PC-9 (cell line): ENCODE measurements at regions not wholly inside any gene's neighbourhood (a gene's known extent, or its start where the extent isn't known, plus 50 kb on each side); places are given as distances from the start of the nearest gene placed in this dataset.

Experiments used
- BruUV-seq: library from RNA; stranded (reverse); fragments of 400-500 nt; replicated peaks from 2 replicates; lab custom pipeline; 2021; lab: Mats Ljungman, UMichigan
- CTCF ChIA-PET: fragments of 300-600 bp; sonication (Branson Sonifier 250); formaldehyde crosslinking; loops from one replicate; lab custom pipeline; 2022; ENCODE audit warnings: antibody characterized with exemption; lab: Charles Lee
- POLR2A ChIA-PET: fragments of 300-600 bp; sonication (Branson Sonifier 250); formaldehyde crosslinking; loops from one replicate; lab custom pipeline; 2022; ENCODE audit warnings: antibody characterized with exemption; ENCODE audit not compliant: unreplicated experiment; lab: Charles Lee
- DNase-seq, 2 experiments: peaks; one replicate each; pipeline versions ENCODE4 v3.0.0 to v3.0.0-alpha.2; 2015 to 2022; ENCODE audit warnings: mixed read lengths in 1 of 2
- H2AFZ ChIP-seq: fragments of 200-600 bp; sonication (generic); 2 replicates; pipeline ENCODE4 v1.8.1; 2017; ENCODE audit warnings: antibody characterized with exemption
- H3F3A ChIP-seq: fragments of 200-600 bp; sonication (generic); 2 replicates; pipeline ENCODE4 v1.8.1; 2017; ENCODE audit warnings: antibody characterized with exemption, mild to moderate bottlenecking, low read depth; ENCODE audit not compliant: insufficient read depth
- H3K27ac ChIP-seq: fragments of 200-600 bp; sonication (generic); 2 replicates; pipeline ENCODE4 v1.6.1; 2016; ENCODE audit warnings: mixed run types
- H3K27me3 ChIP-seq: fragments of 200-600 bp; sonication (generic); 2 replicates; pipeline ENCODE4 v1.6.1; 2016; ENCODE audit warnings: low read depth, mixed run types; ENCODE audit not compliant: insufficient read depth
- H3K36me3 ChIP-seq: fragments of 200-600 bp; sonication (generic); 2 replicates; pipeline ENCODE4 v1.6.1; 2016; ENCODE audit warnings: low read depth, mixed run types
- H3K4me1 ChIP-seq: fragments of 200-600 bp; sonication (generic); replicated peaks from 2 replicates; pipeline ENCODE4 v1.6.1; 2016; ENCODE audit warnings: mixed run types; ENCODE audit not compliant: insufficient read depth
- H3K4me2 ChIP-seq: fragments of 200-600 bp; sonication (generic); 2 replicates; pipeline ENCODE4 v1.6.1; 2017; ENCODE audit warnings: mixed run types
- H3K4me3 ChIP-seq: fragments of 200-600 bp; sonication (generic); 2 replicates; pipeline ENCODE4 v1.6.1; 2016; ENCODE audit warnings: mixed run types
- H3K79me2 ChIP-seq: fragments of 200-600 bp; sonication (generic); 2 replicates; pipeline ENCODE4 v1.6.1; 2017; ENCODE audit warnings: low read depth, mixed run types
- H3K9me2 ChIP-seq: fragments of 200-600 bp; sonication (generic); 2 replicates; pipeline ENCODE4 v1.8.1; 2017; ENCODE audit warnings: mild to moderate bottlenecking; ENCODE audit not compliant: insufficient read depth
- H3K9me3 ChIP-seq: fragments of 200-600 bp; sonication (generic); 2 replicates; pipeline ENCODE4 v1.8.1; 2016; ENCODE audit warnings: low read depth; ENCODE audit not compliant: insufficient read depth
- H4K20me1 ChIP-seq: fragments of 200-600 bp; sonication (generic); 2 replicates; pipeline ENCODE4 v1.8.1; 2017; ENCODE audit not compliant: insufficient read depth
- CTCF ChIP-seq: fragments of 200-600 bp; sonication (generic); conservative IDR thresholded peaks from 2 replicates; pipeline ENCODE4 v1.6.1; 2017; ENCODE audit warnings: mixed run types, antibody characterized with exemption, mild to moderate bottlenecking, moderate library complexity
- EZH2 ChIP-seq: fragments of 200-600 bp; sonication (generic); IDR thresholded peaks from 2 replicates; pipeline ENCODE4 v1.8.0; 2017; ENCODE audit warnings: antibody characterized with exemption, low read depth
- intact Hi-C: fragments of 100-400 bp; cut with micrococcal nuclease; formaldehyde crosslinking; loops from one replicate; pipeline ENCODE4 v1.10.0; 2022; ENCODE audit not compliant: unreplicated experiment

- CTCF ChIA-PET, result interaction anchor here (0.6 kb wide), 1 partner anchor 191 kb away, joined by 5 read pairs; no protein-coding TSS in a partner anchor
These were observed 147.8 kb upstream of the IL12A start for GRCh38 chr3:159840703-159841299.

DNA sequence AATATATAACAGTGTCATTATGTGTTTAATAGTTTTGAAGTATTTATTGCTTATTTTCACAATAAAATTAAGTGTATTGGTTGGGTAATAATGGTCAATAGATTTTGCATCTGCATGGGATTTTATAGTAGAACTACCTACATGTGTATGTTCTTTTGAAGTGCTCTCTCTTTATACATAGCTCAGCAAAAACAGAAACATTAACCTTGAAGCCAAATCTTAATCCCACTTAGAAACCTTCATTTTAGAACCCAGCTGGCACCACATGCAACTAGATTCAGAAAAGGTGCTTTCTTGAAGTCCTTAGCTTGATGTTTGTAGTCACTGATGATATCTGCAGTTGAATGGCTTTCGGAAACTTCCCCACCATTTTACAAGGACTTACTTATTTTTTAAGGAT is 146.9 kb upstream of the IL12A start:
- intact Hi-C loops, result loop anchor here (1.0 kb wide), 1 partner anchor 13 kb away; no protein-coding TSS in a partner anchor
- H4K20me1 ChIP-seq, result no peaks in the 10 kb centered on the region
- BruUV-seq, result no TSS peak

More at GRCh38 chr3:159840703-159841299, 147.8 kb upstream of the IL12A start:
- H3K4me3 ChIP-seq, result no peak overlapping the region
- H3K9me3 ChIP-seq, result no peaks in the 10 kb centered on the region
- H3F3A ChIP-seq, result peaks cover 32% of the 10 kb centered on the region; the same call in 1 of the 2 replicates
- H3K36me3 ChIP-seq, result no peaks in the 10 kb centered on the region
- DNase-seq, result peak in 1 of 2 experiments; percentile 97
- peaks cover 30% of the 10 kb centered on the region for H3K4me1 ChIP-seq
- no peaks in the 10 kb centered on the region for H3K9me2 ChIP-seq
- H3K27ac ChIP-seq, result peak overlapping the region; percentile 32
- TF ChIP-seq EZH2, result no peak
- no peak for TF ChIP-seq CTCF
- POLR2A ChIA-PET, result no interaction called here
- peak overlapping the region; percentile 31 for H3K4me2 ChIP-seq
- intact Hi-C loops, result loop anchor here (1.0 kb wide), 1 partner anchor 14 kb away; no protein-coding TSS in a partner anchor
- H3K27me3 ChIP-seq, result no peaks in the 10 kb centered on the region
- peaks cover 36% of the 10 kb centered on the region for H3K79me2 ChIP-seq
- no peak overlapping the region for H2AFZ ChIP-seq
- no peaks in the 10 kb centered on the region for H4K20me1 ChIP-seq
- no TSS peak for BruUV-seq

More for the DNA sequence above, 146.9 kb upstream of the IL12A start:
- H3K4me1 ChIP-seq, result peaks cover 27% of the 10 kb centered on the region
- no peak for DNase-seq
- no peak overlapping the region for H3K4me2 ChIP-seq
- no peaks in the 10 kb centered on the region for H3K36me3 ChIP-seq
- peaks cover 27% of the 10 kb centered on the region; the same call in 1 of the 2 replicates for H3F3A ChIP-seq
- no peaks in the 10 kb centered on the region for H3K9me2 ChIP-seq
- TF ChIP-seq CTCF (no peak), EZH2 (no peak)
- CTCF ChIA-PET, result no interaction called here
- no peaks in the 10 kb centered on the region for H3K9me3 ChIP-seq
- H3K27me3 ChIP-seq, result no peaks in the 10 kb centered on the region
- no peak overlapping the region for H3K27ac ChIP-seq
- peaks cover 36% of the 10 kb centered on the region for H3K79me2 ChIP-seq
- H3K4me3 ChIP-seq, result no peak overlapping the region
- no peak overlapping the region for H2AFZ ChIP-seq
- POLR2A ChIA-PET, result interaction anchor here (0.6 to 0.7 kb wide), 2 partner anchors 747 to 1123 kb away, joined by 3 to 4 read pairs; no protein-coding TSS in a partner anchor
